AG08395 (cell line): ENCODE measurements at regions not wholly inside any gene's neighbourhood (a gene's known extent, or its start where the extent isn't known, plus 50 kb on each side); places are given as distances from the start of the nearest gene placed in this dataset.

Experiments
- DNase-seq: peaks from one replicate; pipeline ENCODE4 v3.0.0; 2012; ENCODE audit warnings: mixed read lengths, low spot score

GRCh38 chr10:130767116-130767730 is 544.3 kb downstream of the TCERG1L start:
- no peak for DNase-seq

GRCh38 chr10:130769146-130770017 is 542.1 kb downstream of the TCERG1L start:
- DNase-seq, result no peak

DNA sequence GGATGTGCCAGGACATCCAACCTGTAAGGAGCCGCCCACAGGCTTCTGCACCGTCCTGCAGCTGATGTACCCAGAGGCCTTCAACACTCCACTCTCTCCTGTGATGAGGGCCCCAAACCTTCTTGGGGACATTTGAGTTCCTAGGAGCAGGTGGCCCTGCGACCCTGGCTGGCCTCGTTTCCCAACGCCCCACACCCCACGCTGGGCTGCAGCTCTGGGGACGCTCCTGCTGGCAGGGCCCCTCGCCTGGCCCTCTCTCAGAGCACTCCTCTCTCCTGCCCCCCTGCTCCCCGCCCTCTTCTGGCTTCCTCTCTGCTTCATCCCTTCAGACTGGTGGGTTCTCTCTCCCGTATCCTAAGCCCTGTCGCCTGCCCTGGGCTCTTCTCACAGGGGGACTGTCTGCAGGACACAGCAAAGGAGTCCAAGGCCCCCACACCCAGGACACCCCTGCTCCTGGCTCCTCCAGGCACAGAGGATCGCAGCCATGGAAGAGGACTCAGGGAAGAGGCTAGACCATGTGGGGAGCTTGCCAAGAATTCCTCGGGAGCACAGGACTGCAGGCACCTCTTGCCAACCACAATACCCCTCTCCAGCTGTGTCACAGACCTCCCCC is 541.4 kb downstream of the TCERG1L start:
- DNase-seq, result no peak

DNA sequence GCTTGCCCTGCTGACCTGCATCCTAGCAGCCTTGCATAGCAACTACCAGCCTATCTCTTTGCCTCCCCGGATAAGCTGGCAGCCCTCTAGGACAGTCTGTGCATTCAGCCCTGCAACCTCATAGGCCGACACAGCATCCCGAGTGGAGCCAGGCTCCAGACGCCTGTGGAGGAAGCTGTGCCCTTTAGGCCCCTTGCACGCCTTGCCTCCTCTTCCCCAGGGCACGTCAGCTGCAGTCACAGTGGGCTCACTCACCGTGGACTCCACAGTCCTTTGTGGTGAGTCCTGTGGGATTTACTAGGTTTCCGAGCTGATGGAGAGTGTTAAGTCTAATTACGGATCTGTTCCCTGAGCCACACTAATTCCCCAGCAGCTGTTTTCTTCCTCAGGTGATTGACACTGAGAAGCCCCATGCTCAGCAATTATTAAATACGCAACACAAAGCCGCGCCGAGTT is 540.0 kb downstream of the TCERG1L start:
- DNase-seq, result no peak

GRCh38 chr10:130772056-130772455 is 539.5 kb downstream of the TCERG1L start:
- DNase-seq, result no peak

DNA sequence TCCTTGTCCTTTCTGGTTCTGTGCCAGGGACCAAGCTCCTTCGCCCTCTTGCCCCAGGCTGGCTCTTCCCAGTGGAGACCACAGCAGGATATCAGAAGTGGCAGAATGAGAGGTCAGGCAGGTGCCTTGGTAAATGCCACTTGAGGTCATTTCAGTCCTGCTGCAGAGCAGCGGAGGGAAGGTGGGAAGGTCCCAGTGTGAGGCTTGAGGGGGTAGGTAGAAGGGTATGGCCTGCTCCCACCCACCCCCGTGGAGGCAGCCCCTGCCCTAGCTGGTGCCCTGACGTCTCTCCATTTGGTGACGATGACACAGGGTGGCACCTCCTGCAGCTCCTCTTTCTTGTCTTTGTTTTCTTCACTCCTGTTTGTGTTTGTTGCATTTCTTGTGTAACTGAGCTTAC is 538.8 kb downstream of the TCERG1L start:
- DNase-seq, result no peak

GRCh38 chr10:130773941-130774340 is 537.6 kb downstream of the TCERG1L start:
- no peak for DNase-seq

DNA sequence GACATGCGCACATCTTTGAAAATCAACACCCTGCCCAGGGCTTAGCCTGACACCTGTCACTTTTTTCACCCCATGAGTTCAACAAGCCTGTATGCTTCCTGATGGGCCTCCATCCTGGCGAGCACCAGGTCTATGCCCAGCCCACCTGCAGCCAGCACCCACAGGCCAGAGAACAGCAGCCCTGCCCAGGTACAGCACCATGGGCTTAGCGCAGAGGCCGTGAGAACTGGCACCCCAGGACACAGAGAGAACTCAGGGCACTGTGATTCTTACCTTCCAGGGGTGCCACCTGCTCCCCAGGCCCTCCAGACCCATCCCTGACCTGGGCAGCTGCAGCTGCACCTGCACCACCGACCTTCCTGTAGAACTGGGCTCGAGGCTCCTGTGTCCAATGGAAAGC is 536.6 kb downstream of the TCERG1L start:
- DNase-seq, result no peak

GRCh38 chr10:130775311-130775710 is 536.2 kb downstream of the TCERG1L start:
- DNase-seq, result no peak

DNA sequence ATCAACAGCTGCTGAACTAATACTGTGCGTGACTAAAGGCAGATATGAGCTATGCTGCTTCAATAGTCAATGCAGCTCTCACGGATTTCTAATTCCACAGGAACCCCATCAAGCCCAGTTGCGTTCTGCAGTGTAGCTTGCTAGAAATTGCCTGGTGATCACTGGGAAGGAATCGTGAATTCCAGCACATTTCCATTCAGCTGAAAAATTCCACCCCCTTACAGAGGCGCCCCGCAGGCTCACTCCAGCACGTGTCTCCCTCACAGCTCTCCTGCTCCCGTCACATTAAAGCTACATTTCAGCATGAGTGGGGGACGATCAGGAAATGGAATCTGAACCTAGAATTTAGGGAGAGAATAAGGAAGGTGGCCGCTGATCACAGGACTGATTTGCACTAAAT is 534.8 kb downstream of the TCERG1L start:
- DNase-seq, result no peak

- DNase-seq, result no peak
These were observed 533.9 kb downstream of the TCERG1L start for GRCh38 chr10:130777507-130778165.

- no peak for DNase-seq
These were observed 533.4 kb downstream of the TCERG1L start for GRCh38 chr10:130778166-130778545.

GRCh38 chr10:130780763-130781162 is 530.8 kb downstream of the TCERG1L start:
- no peak for DNase-seq

- no peak for DNase-seq
These were observed 530.3 kb downstream of the TCERG1L start for GRCh38 chr10:130781206-130781605.

DNA sequence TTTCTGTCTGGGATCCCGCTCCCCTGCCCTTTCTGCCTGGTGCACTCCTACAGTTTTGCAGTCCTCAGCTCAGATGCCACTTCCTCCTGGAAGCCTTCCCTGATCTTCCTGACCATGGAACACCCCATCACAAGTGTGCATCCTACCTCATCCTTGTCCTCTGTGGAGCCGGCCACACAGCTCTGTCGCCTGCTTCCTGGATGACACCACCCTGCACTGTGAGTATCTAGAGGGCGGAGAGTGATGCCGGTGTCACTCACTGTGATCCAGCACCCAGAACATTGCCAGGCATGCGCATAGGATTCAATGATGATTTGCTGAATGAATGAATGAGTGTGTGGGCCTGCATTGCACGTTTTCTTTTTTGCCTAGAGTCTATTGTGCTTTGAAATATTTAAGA is 529.9 kb downstream of the TCERG1L start:
- DNase-seq, result no peak

DNA sequence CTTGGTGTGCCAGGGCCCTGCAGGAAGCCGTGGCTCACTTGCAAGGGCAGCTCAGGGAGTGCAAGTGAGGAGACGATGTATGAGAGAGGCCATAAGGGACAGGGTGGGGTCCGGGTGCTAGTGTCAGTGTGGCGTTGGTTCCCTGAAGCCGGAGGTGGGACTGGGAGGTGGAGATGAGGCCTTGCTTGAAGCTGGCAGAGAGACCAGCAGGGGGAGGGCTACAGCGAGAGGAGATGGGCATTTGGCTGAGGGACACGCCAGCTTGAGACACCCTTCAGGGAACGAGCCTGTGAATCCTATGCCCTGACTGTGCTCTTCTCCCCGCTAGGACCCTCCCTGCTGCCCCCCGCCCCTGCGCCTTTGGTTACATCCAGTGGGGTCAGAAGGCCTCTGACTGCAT is 529.1 kb downstream of the TCERG1L start:
- no peak for DNase-seq

DNA sequence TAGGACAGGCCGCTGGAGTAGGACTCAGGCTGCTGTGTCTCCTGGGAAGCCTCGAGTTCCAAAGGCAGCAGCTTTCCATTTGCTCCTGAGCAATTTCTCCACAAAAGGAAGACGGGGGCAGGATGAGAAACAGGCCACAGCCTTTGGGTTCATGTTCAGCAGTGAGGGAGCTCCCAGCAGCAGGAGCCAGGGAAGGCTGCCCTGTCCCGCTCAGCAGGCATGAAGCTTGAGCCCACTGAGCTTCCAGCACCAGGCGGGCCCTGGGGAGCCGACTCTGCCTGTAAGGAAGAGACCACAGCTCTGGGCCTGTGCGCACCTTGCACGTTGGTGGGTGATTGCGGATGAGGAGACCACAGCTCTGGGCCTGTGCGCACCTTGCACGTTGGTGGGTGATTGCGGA is 527.2 kb downstream of the TCERG1L start:
- DNase-seq, result no peak

DNA sequence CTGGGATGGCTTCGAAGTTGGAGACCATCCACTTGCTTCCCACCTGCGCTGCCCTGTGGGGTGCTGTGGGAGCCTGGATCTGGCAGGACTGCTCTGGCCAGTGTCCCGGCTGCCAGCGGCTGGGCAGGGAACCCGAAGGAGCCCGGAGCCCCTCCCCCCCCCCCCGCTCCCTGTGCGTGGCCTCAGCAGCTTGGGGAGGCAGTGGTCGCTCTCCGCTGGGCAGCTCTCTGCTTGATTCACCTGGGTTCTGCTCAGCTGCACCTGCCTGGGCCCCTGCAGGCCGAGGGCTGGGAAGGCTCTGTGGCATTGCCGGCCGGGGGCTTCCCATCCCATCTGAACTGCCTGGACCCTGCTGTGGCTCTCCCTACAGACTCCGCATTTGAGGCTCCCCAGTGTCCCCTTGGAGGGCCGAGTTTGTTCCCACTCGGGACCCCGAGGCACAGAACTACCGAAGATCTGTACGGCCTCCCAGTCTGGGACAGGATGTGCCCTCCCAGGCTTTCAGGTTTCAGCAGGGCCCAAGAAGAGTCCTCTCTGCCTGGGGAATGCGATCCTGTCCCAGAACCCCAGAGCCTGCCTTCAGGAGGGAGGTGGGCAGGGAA is 525.1 kb downstream of the TCERG1L start:
- DNase-seq, result no peak

DNA sequence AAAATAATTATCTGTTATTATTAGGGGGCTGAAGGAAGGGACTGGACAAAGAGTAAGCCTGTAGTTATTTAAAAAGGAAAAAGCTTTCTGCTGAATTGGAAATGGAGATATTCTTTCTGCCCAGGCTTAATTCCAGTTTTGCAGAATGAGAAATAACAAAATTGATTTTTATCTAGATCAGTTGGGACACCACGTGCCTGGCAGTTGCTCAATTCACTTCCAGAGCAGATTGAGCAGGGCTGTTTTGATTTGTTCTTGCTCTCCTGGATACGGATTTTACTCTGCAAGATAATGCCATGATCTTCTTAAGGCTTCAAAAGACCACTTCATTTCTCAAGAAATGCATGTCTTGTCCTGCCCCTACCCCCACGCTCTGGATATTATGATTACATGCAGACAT is 524.3 kb downstream of the TCERG1L start:
- no peak for DNase-seq

DNA sequence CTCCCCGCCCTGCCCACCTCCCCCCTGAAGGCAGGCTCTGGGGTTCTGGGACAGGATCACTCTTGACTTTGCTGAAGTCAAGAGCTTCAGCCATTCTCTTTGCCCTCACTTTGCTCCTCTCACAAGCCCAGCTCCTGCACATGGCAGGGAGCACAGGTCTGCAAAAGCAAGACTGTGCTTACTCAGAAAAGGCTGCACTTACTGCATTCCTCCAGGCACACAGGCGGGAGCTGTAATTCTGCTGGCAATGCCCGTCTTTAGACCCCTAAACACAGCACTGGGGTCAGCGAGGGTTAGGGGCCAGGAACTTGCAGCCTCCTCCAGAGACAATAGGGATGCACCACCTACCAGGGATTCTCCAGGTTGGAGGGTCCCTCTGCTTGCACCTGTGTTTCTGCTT is 523.7 kb downstream of the TCERG1L start:
- no peak for DNase-seq

DNA sequence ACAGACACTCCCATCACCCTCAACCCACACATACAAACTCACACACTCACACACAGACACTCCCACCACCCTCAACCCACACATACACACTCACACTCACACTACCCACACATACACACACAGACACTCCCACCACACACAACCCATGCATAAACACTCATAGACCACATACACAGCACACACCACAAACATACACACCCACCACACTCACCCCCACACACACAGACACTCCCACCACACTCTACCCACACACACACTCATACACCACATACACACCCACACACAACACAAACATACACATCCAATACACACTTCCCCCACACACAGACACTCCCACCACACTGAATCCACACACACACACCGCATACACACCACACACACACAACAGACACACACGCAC is 521.2 kb downstream of the TCERG1L start:
- no peak for DNase-seq
